Fibroblast of lung (primary cell): ENCODE measurements at regions not wholly inside any gene's neighbourhood (a gene's known extent, or its start where the extent isn't known, plus 50 kb on each side); places are given as distances from the start of the nearest gene placed in this dataset.

Experiments used
- DNase-seq, 2 donors: peaks; one replicate each; pipeline versions ENCODE4 v3.0.0 to v3.0.0-alpha.2; 2010; ENCODE audit warnings: low read depth in 2 of 2
- H2AFZ ChIP-seq: 2 replicates; pipeline ENCODE4 v1.5.1; 2012; ENCODE audit warnings: low read length, control low read depth, inconsistent platforms
- H3K27ac ChIP-seq: 2 replicates; pipeline ENCODE4 v1.5.1; 2011; ENCODE audit warnings: low read length, control low read depth; ENCODE audit not compliant: insufficient read depth
- H3K27me3 ChIP-seq: 2 replicates; pipeline ENCODE4 v1.5.1; 2011; ENCODE audit warnings: mild to moderate bottlenecking, low read length; ENCODE audit not compliant: control insufficient read depth, insufficient read depth
- H3K36me3 ChIP-seq: 2 replicates; pipeline ENCODE4 v1.5.1; 2011; ENCODE audit warnings: low read length; ENCODE audit not compliant: control insufficient read depth, insufficient read depth
- H3K4me1 ChIP-seq: 2 replicates; pipeline ENCODE4 v1.5.1; 2011; ENCODE audit warnings: low read length; ENCODE audit not compliant: control insufficient read depth, insufficient read depth; ENCODE audit errors: extremely low read depth
- H3K4me2 ChIP-seq: 2 replicates; pipeline ENCODE4 v1.5.1; 2011; ENCODE audit warnings: low read length, control low read depth; ENCODE audit not compliant: insufficient read depth; ENCODE audit errors: extremely low read depth
- H3K4me3 ChIP-seq, 4 experiments: fragments of 200-600 bp in 1 of 4; sonication (generic) in 1 of 4; replicated peaks in 1 of 4; 2 replicates each; pipeline ENCODE4 v1.5.1; 2011 to 2016; ENCODE audit warnings: low read length in 4 of 4, low read depth in 3 of 4, mild to moderate bottlenecking in 3 of 4, control low read depth in 2 of 4, inconsistent platforms in 1 of 4, mixed read lengths in 1 of 4; ENCODE audit not compliant: insufficient read depth in 1 of 4; ENCODE audit errors: control extremely low read depth in 1 of 4
- H3K79me2 ChIP-seq: 2 replicates; pipeline ENCODE4 v1.5.1; 2012; ENCODE audit warnings: mild to moderate bottlenecking, low read length, inconsistent platforms; ENCODE audit not compliant: control insufficient read depth, insufficient read depth
- H3K9ac ChIP-seq: 2 replicates; pipeline ENCODE4 v1.5.1; 2011; ENCODE audit warnings: mild to moderate bottlenecking, low read length, control low read depth; ENCODE audit not compliant: insufficient read depth
- H3K9me3 ChIP-seq: 2 replicates; pipeline ENCODE4 v1.5.1; 2012; ENCODE audit warnings: low read depth, low read length; ENCODE audit not compliant: control insufficient read depth, insufficient read depth
- H4K20me1 ChIP-seq: 2 replicates; pipeline ENCODE4 v1.5.1; 2011; ENCODE audit warnings: low read length; ENCODE audit not compliant: control insufficient read depth, insufficient read depth; ENCODE audit errors: extremely low read depth
- EZH2 ChIP-seq: IDR thresholded peaks from 2 replicates; pipeline ENCODE4 v1.5.1; 2012; ENCODE audit warnings: low read length, control low read depth, mild to moderate bottlenecking; ENCODE audit errors: missing control alignments
- TF ChIP-seq, protein P1 (sequence below), 2 donors: IDR thresholded peaks in 1 of 2; conservative IDR thresholded peaks in 1 of 2; 1 replicate in 1 of 2; 2 replicates in 1 of 2; pipeline ENCODE4 v1.5.1; 2011 to 2012; ENCODE audit warnings: low read length in 2 of 2, control low read depth in 1 of 2, inconsistent platforms in 1 of 2, low read depth in 1 of 2, mild to moderate bottlenecking in 1 of 2

DNA sequence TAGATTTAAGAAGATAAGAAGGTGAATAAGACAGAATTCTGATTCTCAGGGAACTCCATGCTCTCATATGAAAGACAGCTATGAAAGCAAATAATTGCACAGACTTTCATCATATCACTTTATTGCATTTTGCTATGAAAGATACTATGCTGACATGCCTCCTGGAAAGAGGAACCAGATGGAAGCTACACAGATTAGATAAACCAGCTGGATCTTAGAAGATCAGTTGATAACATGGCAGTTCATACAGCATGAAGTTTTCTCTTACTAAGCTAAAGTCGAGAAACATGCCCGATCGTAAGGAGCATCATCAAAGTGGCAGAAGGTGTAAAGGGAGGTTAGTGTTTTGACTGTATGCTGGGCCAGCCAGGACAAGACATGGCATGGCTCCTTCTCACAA is 112.5 kb upstream of the DPP6 start:
- Histone ChIP-seq H3K27ac (no peak overlapping the region), H3K4me3 (no peak overlapping the region), H3K4me2 (no peak overlapping the region), H3K36me3 (no peaks in the 10 kb centered on the region), H4K20me1 (no peaks in the 10 kb centered on the region), H3K27me3 (no peaks in the 10 kb centered on the region), H3K4me1 (no peaks in the 10 kb centered on the region), H3K79me2 (no peaks in the 10 kb centered on the region), H3K9me3 (no peaks in the 10 kb centered on the region), H2AFZ (no peak overlapping the region), H3K9ac (no peak overlapping the region)
- TF ChIP-seq, protein P1, sequence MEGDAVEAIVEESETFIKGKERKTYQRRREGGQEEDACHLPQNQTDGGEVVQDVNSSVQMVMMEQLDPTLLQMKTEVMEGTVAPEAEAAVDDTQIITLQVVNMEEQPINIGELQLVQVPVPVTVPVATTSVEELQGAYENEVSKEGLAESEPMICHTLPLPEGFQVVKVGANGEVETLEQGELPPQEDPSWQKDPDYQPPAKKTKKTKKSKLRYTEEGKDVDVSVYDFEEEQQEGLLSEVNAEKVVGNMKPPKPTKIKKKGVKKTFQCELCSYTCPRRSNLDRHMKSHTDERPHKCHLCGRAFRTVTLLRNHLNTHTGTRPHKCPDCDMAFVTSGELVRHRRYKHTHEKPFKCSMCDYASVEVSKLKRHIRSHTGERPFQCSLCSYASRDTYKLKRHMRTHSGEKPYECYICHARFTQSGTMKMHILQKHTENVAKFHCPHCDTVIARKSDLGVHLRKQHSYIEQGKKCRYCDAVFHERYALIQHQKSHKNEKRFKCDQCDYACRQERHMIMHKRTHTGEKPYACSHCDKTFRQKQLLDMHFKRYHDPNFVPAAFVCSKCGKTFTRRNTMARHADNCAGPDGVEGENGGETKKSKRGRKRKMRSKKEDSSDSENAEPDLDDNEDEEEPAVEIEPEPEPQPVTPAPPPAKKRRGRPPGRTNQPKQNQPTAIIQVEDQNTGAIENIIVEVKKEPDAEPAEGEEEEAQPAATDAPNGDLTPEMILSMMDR (conservative IDR thresholded peaks at IDR 0.05 in 1 of 2, IDR thresholded peaks at IDR 0.05 in 1 of 2; ENCODE audit: low read depth in 1 of 2, low read length in 2 of 2): no peak
- TF ChIP-seq EZH2: no peak
- DNase-seq: no peak

DNA sequence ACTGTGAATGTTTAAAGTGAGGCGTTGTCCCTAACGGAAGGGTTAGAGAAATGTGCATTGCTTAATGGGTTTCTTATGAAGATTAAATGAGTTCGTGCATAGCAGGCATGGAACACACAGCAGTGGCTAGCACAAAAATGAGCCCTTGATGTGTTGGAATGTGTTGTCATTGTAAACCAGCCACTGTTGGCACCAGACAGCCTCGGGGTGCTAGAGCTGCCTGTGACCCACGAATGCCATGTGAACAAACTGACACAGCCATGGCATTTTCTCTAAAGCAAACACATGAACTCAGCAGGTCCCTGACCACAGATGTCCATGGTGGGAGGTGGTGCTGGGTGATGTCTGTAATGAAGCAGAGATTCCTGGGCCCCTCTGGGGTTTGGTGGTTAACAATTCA is 111.1 kb upstream of the DPP6 start:
- no peak for TF ChIP-seq EZH2
- TF ChIP-seq, protein P1 (conservative IDR thresholded peaks at IDR 0.05 in 1 of 2, IDR thresholded peaks at IDR 0.05 in 1 of 2; ENCODE audit: low read depth in 1 of 2, low read length in 2 of 2): no peak
- no peaks in the 10 kb centered on the region for H3K4me1 ChIP-seq

DNA sequence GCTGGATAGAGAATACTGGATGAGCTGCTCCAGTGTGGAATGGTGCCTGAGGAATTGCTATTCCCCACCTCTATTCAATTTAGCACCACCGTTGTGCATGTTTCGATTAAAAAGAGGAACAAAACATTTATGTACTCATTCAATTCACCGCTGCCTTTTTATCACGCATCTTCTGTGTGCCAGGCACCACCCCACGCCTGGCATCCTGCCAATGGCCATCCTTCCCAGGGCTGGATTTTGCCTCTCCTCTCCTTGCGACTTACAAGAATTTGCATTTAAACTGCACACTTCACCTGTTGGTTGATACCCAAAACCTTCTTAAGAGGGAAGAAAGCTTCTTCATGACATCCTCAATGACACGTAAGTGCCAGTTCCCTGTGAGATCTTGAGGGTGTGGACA is 110.2 kb upstream of the DPP6 start:
- Histone ChIP-seq H2AFZ (no peak overlapping the region), H3K36me3 (no peaks in the 10 kb centered on the region), H3K9me3 (no peaks in the 10 kb centered on the region), H3K9ac (no peak overlapping the region), H3K27me3 (no peaks in the 10 kb centered on the region), H3K27ac (no peak overlapping the region), H3K4me3 (no peak overlapping the region), H3K4me1 (no peaks in the 10 kb centered on the region), H4K20me1 (no peaks in the 10 kb centered on the region), H3K4me2 (no peak overlapping the region), H3K79me2 (no peaks in the 10 kb centered on the region)
- TF ChIP-seq, protein P1 (conservative IDR thresholded peaks at IDR 0.05 in 1 of 2, IDR thresholded peaks at IDR 0.05 in 1 of 2; ENCODE audit: low read depth in 1 of 2, low read length in 2 of 2): no peak
- no peak for TF ChIP-seq EZH2
- no peak for DNase-seq

More for the DNA sequence above, 111.1 kb upstream of the DPP6 start:
- H3K9me3 ChIP-seq: no peaks in the 10 kb centered on the region
- no peak overlapping the region for H3K27ac ChIP-seq
- no peak overlapping the region for H3K9ac ChIP-seq
- H3K4me3 ChIP-seq: no peak overlapping the region
- no peak overlapping the region for H3K4me2 ChIP-seq
- no peak overlapping the region for H2AFZ ChIP-seq
- DNase-seq: no peak
- H3K27me3 ChIP-seq: no peaks in the 10 kb centered on the region
- no peaks in the 10 kb centered on the region for H4K20me1 ChIP-seq
- no peaks in the 10 kb centered on the region for H3K79me2 ChIP-seq
- no peaks in the 10 kb centered on the region for H3K36me3 ChIP-seq
